Stimulated activated CD4-positive, alpha-beta T cell treated with anti-CD3 and anti-CD28 coated beads, TNF-alpha, amount 100 ng/mL, for 24 hours (primary cell): ENCODE measurements at regions not wholly inside any gene's neighbourhood (a gene's known extent, or its start where the extent isn't known, plus 50 kb on each side); places are given as distances from the start of the nearest gene placed in this dataset.

ENCODE experiments used
- DNase-seq, 3 experiments: peaks; one replicate each; pipeline ENCODE4 v3.0.0-alpha.2; 2020; ENCODE audit warnings: low read depth in 3 of 3

- no peak for DNase-seq
These were observed 153.1 kb downstream of the PCDH17 start for GRCh38 chr13:57784633-57785032.

DNA sequence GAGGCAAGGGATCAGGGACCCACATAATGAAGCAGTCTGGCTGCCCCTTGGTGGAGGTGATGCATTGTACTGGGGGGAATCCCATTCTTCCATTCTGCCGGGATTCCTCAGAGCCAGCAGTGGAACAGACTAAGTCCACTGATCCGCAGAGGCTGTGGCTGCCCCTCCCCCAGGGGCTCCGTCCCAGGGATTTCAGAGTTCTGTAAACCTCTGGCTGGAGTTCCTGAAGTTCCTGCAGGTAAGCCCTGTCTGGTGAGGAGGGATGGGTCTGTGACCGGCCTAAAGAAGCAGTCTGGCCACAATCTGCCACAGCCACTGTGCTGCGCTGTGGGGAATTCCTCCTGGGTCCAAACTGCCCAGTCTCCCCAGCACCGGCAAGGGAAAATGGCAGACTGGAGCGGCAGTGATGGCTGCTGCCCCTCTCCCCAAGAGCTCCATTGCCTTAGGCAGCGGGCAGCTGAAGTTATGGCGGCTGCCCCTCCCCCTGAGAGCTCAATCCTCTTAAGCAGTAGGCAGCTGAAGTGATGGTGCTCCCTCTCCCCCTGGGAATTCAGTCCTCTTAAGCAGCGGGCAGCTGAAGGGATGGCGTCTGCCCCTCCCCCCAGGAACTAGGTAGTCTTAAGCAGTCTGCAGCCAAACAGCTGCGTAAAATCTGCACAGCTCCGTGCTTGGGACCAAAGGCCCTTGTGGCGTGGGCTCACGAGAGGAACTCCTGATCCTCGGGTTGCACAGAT is 155.7 kb downstream of the PCDH17 start:
- no peak for DNase-seq

- DNase-seq, result no peak
These were observed 168.1 kb downstream of the PCDH17 start for GRCh38 chr13:57799624-57800023.

DNA sequence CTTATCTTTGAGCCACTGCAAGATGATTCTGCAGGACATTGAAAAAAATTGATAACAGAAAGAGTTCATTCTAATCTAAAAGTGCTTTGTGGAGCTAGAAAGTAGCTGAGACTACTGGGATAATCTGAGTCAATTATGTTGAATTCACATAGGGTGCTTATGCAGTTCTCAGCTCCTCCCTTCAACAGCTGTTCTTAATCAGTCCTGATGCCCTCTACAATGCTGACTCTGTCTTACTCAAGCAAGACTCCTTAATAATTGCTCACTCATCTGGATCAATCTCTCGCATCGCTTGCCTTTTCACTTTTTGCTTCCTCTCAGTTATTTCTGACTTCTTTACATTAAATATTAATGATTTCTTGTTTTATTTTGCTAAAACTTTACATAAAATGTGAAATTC is 182.1 kb downstream of the PCDH17 start:
- DNase-seq, result no peak

GRCh38 chr13:57815600-57815999 is 184.1 kb downstream of the PCDH17 start:
- DNase-seq, result no peak

GRCh38 chr13:57820924-57821323 is 189.4 kb downstream of the PCDH17 start:
- no peak for DNase-seq

DNA sequence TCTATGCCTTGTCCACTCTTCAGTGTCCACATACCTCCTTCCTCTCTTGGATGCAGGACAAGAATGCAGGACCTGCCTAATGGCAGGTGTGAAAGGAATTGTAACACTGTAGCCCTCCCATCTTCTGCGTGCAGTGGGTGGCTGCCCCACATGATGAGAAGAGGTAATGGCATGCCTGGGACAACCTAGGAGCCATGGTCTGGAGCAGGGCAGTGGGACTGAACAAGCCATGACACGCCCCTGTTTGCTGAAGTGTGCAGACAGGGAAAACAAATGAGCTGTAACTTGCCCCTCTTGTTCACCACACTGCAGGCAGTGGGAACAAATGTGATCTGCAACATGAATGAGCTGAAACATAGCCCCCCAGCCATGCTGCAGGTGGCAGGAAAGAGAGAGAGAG is 192.2 kb downstream of the PCDH17 start:
- DNase-seq, result no peak

DNA sequence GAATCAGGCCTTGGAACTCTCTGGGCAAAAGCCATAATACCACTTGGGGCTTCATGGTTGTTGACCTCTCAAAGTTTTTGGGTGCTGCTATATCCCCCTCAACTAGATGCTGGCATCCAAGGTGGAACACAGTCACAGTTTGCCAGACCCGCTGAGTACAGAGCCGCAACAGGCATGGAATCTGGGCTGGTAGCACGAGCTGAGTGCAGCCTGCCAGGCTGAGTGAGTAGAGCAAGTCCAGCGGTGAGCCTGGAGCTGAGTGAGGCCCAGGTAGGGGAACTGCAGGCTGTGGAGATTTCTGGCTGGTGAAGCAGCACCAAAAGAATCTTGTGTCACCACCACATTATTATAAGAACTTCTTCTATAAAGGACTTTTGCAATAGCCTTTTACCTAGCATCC is 192.6 kb downstream of the PCDH17 start:
- no peak for DNase-seq

GRCh38 chr13:57825066-57825465 is 193.5 kb downstream of the PCDH17 start:
- no peak for DNase-seq

GRCh38 chr13:57829496-57829895 is 198.0 kb downstream of the PCDH17 start:
- no peak for DNase-seq

DNA sequence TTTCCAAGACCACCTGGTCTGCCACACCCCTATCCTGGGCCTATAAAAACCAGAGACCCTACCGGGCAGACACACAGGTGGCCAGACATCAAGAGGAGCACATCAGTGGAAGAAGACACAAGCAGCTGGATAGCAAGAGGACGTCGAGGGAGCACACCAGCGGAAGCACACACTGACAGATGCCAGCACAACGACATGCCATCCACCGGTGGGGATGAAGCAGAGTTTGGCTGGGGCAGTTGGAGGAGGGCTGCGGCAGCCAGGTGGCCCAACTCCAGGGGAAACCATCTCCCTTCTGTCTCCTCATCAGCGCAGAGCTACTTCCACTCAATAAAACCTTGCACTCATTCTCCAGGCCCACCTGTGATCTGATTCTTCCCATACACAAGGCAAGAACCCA is 200.6 kb downstream of the PCDH17 start:
- no peak for DNase-seq

DNA sequence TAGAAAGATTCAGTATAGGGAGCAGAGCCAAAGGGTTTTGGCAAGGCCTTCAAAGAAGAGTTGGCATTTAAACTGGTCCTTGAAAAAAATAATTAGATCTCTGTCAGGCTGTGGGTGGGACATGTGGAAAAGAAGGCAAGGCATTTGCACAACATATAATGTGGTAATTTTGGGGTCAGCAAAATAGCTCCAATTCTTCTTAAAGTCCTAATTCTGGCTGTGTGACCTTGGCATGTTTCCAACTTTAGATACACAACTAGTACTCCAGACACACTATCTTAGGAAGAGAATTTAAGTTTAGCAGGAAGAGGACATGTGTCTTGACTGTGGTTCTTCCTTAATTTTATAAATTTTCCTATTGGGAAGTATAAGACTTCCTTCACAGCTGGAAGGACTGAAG is 206.3 kb downstream of the PCDH17 start:
- no peak for DNase-seq

GRCh38 chr13:57843521-57843920 is 212.0 kb downstream of the PCDH17 start:
- DNase-seq, result no peak

DNA sequence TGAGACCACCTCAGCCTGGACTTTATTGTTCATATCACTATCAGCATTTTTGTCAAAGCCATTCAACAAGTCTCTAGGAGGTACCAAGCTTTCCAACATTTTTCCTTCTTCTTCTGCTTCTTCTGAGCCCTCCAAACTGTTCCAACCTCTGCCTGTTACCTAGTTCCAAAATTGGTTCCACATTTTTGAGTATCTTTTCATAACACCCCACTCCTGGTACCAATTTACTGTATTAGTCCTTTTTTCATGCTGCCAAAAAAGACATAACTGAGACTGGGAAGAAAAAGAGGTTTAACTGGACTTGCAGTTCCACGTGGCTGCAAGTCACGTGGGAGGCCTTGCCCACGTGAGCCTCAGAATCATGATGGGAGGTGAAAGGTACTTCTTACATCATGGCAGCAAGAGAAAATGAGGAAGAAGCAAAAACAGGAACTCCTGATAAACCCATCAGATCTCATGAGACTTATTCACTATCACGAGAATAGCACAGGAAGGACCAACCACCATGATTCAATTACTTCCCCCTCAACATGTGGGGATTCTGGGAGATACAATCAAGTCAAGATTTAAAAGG is 215.1 kb downstream of the PCDH17 start:
- no peak for DNase-seq

- no peak for DNase-seq
These were observed 226.4 kb downstream of the PCDH17 start for GRCh38 chr13:57857945-57858344.

DNA sequence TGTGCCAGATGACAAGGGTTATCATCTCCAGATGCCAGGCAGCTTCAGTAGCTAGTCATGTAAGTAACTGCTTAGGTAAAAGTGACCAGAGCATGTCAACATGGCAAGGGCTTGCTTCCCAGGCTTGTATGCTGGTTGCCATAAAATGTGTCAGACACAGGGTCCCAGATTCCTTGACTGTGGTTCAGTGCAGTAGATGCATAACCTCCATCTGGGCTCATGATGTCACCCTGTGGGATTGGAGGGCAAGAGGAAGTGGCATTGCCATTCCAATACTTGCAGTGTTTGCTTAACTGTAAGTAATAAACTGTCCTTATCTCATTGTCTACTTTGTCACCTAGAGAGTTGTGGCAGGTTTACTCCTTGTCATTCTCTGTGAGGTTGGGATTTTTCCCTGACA is 226.8 kb downstream of the PCDH17 start:
- no peak for DNase-seq

GRCh38 chr13:57862879-57863278 is 231.3 kb downstream of the PCDH17 start:
- DNase-seq, result no peak

DNA sequence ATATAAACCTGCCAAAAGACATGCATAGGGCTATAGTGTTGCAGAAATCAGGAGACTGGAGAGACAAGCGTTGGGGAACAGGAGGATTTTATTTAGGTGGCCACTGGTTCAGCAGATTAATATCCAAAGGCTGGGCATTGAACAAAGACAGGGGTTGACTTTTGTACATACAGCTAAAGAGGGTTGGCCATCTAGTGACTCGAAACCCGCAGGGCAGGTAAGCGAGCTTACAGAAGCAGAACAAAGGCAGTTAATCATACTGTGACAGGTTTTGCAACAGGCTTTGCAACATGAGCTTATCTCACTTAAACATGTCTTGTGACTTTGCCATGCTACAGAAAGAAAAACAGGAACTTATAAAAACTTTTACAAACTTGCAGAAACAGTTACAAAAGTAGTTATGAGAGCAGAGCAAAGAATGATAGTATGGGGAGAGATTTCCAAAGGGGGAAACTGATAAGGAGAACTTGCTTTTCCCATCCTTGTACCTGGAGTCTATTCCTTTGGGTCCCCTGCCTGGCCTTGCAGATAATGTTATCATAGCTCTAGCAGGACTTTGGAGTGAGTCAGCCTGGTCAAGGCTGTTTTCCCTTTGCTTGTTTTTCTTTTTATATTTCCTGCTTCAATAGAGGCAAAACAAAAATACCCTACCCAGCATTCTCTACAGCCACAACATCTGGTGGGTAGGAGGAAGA is 234.2 kb downstream of the PCDH17 start:
- DNase-seq, result no peak

DNA sequence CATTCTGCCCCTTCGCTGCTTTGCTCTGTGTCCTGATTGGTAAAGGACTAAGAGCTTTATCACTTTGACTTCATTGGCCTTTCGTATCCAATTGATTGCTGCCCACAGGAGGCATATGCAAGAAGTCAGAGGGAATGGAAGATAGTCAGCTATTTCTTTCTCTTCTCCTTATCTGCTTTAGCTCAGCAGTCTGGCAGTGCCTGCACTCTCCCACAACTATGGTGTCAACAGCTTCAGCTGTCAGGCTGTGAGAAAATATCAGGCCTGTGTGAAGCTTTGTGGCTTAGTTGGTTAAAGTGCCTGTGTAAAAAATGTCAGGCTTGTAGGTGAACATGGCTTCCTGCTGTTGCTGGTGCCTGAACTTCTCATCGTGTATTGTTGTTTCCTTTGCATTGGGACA is 243.0 kb downstream of the PCDH17 start:
- no peak for DNase-seq

DNA sequence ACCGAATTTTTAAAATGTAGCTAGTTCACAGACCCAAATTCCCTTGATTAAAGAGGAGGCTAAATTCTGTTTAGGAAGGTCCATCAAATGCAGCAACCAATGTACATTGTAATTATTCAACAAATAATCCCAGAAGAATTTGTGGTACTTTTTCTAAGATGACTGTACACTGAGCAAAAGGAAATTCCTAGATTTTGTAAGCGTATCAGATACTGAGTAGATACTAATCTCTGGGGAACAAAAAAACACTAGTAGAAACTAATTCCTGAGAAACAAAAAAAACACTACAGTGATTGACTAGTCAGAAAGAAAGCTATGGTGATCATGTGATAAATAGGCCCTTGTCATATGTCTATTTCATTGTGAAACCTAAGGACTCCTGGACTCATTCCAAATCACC is 246.1 kb downstream of the PCDH17 start:
- no peak for DNase-seq

GRCh38 chr13:57878291-57878690 is 246.7 kb downstream of the PCDH17 start:
- no peak for DNase-seq

DNA sequence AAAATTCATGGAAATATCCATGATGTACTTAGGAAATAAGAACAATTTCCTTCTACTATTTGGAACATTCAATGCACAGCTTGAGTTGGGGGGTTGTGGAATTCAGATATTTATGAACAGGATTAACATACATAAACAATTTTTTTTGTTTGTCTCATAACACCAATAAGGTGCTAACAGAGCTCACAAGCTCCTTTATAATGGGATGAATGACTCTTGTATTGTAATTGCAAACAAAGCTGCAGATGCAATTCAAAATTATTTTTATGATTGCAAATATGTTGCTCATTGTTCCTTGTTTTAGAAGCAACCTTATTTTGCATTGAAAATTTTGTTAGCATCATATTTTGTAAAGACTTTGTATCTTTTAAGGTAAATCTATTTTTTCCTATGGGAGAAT is 265.7 kb downstream of the PCDH17 start:
- DNase-seq, result no peak

DNA sequence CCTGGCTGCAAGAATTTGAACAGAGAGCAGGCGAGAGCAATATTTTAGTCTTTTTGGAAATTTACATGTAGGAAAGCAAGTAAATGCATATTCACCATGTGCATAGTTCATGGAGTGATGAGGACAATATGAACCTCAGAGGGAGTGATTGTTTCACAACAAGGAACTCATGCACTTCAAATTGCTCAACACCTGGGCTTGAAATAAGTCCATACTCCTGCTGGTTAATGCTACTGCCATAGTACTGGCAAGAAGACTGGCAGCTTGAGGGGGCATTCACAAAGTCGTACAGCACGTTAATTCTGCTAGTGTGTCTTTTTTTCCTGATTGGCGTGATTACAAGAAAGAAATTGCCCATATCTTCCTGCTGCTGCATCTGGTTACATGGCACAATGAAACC is 267.6 kb downstream of the PCDH17 start:
- DNase-seq, result no peak
